Keratinocyte (primary cell): ENCODE measurements at regions not wholly inside any gene's neighbourhood (a gene's known extent, or its start where the extent isn't known, plus 50 kb on each side); places are given as distances from the start of the nearest gene placed in this dataset.

Experiments
- EZH2 ChIP-seq: IDR thresholded peaks from one replicate; pipeline ENCODE4 v1.6.1; 2012; ENCODE audit warnings: inconsistent platforms, mild to moderate bottlenecking, low read length, moderate library complexity
- TF ChIP-seq, protein P1 (sequence below), 3 experiments: IDR thresholded peaks in 1 of 3; conservative IDR thresholded peaks in 1 of 3; optimal IDR thresholded peaks in 1 of 3; 2 replicates in 2 of 3; 3 replicates in 1 of 3; pipeline versions ENCODE3 to v1.5.1; 2011; ENCODE audit warnings: low read length in 3 of 3, mild to moderate bottlenecking in 3 of 3, moderate library complexity in 2 of 3, control low read depth in 1 of 3, inconsistent platforms in 1 of 3; ENCODE audit not compliant: insufficient read depth in 2 of 3; ENCODE audit errors: extremely low read depth in 1 of 3

DNA sequence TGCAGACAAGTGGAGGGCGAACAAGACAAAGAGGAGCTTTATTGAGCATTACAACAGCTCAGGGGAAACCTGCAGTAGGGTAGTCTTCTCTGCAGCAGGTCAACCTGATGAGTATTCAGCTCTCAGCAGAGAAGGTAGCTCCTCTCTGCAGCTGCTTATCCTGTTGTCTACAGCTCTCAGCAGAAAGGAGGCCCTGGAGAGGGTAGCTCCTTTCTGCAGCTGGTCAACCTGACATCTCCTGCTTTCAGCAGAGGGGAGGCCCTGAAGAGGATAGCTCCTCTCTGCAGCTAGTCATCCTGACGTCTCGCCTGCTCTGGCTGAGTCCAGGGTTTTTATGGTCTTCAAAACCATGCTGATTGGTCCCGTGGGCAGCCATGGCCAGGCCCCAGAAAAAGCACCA is 113.6 kb downstream of the CD24 start:
- TF ChIP-seq, protein P1, sequence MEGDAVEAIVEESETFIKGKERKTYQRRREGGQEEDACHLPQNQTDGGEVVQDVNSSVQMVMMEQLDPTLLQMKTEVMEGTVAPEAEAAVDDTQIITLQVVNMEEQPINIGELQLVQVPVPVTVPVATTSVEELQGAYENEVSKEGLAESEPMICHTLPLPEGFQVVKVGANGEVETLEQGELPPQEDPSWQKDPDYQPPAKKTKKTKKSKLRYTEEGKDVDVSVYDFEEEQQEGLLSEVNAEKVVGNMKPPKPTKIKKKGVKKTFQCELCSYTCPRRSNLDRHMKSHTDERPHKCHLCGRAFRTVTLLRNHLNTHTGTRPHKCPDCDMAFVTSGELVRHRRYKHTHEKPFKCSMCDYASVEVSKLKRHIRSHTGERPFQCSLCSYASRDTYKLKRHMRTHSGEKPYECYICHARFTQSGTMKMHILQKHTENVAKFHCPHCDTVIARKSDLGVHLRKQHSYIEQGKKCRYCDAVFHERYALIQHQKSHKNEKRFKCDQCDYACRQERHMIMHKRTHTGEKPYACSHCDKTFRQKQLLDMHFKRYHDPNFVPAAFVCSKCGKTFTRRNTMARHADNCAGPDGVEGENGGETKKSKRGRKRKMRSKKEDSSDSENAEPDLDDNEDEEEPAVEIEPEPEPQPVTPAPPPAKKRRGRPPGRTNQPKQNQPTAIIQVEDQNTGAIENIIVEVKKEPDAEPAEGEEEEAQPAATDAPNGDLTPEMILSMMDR (optimal IDR thresholded peaks at IDR 0.05 in 1 of 3, IDR thresholded peaks at IDR 0.05 in 1 of 3, conservative IDR thresholded peaks at IDR 0.05 in 1 of 3; ENCODE audit: extremely low read depth in 1 of 3, insufficient read depth in 2 of 3, low read length in 3 of 3), result no peak
- no peak for TF ChIP-seq EZH2
